ENCODE measurements at regions not wholly inside any gene's neighbourhood (a gene's known extent, or its start where the extent isn't known, plus 50 kb on each side); places are given as distances from the start of the nearest gene placed in this dataset.

DNA sequence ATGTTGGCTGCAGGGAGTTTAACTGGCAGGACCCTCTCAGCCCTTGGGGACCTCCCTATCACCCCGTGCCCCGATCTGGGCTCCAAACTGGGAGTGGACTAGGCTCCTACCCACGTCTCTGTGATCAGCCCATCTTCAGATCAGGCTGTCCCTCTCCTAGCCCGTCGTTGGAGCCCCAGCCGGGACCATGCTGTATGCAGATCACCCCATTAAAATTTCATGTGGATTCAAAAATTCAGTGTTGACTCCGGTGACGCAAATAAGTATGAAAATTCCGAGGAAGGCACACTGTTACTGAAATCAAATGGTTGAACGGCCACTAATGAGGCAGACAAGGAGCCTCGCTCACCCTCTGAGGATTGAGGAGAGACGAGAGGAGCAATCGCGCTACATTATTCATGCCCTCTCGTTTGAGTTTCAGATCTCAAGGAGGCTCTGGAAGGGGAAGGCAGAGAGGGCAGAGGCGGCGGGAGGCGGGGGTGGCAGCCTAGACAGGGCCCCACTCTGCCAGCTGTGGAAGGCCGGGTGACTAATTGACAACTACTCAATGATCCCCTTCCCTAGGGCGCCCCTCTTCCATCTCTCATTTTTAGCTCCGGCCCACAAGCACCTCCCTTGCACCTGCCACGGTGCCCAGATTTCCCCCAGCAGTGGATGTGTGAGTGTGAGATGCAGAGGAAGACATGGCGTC, 255.4 kb downstream of the MIAT start:
- TF ChIP-seq, protein P1, sequence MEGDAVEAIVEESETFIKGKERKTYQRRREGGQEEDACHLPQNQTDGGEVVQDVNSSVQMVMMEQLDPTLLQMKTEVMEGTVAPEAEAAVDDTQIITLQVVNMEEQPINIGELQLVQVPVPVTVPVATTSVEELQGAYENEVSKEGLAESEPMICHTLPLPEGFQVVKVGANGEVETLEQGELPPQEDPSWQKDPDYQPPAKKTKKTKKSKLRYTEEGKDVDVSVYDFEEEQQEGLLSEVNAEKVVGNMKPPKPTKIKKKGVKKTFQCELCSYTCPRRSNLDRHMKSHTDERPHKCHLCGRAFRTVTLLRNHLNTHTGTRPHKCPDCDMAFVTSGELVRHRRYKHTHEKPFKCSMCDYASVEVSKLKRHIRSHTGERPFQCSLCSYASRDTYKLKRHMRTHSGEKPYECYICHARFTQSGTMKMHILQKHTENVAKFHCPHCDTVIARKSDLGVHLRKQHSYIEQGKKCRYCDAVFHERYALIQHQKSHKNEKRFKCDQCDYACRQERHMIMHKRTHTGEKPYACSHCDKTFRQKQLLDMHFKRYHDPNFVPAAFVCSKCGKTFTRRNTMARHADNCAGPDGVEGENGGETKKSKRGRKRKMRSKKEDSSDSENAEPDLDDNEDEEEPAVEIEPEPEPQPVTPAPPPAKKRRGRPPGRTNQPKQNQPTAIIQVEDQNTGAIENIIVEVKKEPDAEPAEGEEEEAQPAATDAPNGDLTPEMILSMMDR (IDR thresholded peaks at IDR 0.05), result no peak
- ATAC-seq (ENCODE audit: low FRiP score) (no peak), DNase-seq (ENCODE audit: low spot score) (no peak)

DNA sequence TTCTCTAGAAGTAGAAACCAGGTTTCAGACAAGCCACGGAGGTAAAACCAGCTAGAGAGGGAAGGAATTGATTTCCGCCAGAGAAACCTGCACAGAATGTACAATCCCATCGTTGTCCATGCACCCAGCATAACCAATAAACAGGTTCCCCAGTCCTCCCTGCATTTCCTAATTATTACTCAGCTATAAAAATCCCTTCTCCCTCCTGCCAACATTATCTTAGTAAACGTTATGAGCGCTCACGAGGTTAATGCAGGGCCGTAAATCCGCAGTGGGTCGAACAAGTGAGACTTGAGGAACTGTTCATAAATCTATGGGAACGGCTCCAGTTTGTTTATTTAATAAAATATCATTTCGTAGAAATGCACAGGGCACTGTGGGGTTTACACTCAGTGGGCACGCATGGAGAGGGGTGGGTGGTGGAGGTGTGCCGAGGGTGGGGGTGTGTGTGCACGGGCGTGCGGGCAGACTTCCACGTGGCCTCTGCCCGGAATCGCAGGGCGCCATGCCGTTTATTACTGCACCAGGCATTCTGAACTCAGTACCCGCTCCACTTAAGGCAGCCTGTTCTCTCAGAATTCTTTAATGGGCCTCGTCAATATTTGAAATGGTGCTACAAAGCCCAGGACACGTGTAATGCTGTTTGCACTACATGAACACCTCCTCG, 257.3 kb downstream of the MIAT start:
- ATAC-seq (ENCODE audit: low FRiP score) (no peak), DNase-seq (ENCODE audit: low spot score) (no peak)
- TF ChIP-seq, protein P1 (IDR thresholded peaks at IDR 0.05), result no peak

DNA sequence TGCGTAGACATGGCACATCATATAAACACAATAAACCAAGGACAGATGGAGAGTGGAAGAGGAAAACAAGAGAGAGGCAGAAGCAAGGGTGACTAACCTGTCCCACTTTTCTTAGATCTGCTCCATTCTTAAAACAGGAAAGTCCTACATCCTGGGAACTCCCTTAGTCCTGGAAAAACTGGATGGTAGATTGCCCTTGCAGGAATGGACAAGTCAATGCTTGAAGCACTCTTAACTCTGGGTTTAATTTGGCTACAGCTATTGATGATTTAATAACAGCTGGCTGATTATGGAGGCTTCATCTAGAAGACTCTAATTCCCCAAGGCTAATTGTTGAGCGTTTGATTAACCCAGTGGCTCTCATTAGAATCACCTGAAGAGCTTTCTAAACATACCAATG, 258.8 kb downstream of the MIAT start:
- no peak for DNase-seq (ENCODE audit: low spot score)
- no peak for ATAC-seq (ENCODE audit: low FRiP score)
- TF ChIP-seq, protein P1 (IDR thresholded peaks at IDR 0.05), result no peak

DNA sequence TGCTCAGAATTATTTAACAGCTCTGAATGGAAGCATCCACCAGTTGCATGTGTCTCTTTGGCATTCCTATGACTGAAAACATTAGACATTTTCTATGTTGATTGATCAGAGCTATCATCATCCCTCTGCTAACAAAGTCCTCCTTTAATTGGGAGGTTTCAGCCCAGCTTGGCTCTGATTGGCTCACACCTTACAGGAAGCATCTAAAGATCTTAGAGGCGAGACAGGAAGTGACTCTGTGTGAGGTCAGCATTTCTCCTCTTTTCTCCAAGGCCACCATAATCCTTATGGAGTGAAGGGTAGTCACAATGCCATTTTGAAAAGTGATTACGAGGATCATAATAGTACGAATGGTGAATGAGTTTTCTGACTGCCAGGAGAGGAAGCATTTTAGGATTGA, 260.8 kb downstream of the MIAT start:
- TF ChIP-seq, protein P1 (IDR thresholded peaks at IDR 0.05), result no peak
- DNase-seq (ENCODE audit: low spot score) (no peak), ATAC-seq (ENCODE audit: low FRiP score) (no peak)

DNA sequence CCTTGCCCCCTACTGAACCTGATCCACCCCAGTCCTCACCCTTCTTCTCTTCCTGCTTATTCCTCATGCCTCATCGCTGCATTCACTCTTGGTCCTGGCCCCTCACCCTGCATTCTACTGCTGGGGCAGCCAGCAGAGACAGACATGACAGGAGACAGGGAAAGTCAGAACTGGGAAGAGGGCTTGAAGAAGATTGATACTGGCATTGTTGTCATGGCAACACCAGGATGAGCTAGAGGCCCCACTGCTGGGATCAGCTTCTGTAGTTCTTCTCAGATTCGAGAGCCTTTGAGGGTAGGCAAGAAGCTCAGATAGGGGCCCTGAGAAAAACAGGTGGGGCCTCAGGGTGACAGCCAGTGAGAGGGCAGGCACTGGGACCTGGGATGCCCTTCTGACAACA, 264.3 kb downstream of the MIAT start:
- ATAC-seq (ENCODE audit: low FRiP score), result no peak
- TF ChIP-seq, protein P1 (IDR thresholded peaks at IDR 0.05), result no peak
- no peak for DNase-seq (ENCODE audit: low spot score)

DNA sequence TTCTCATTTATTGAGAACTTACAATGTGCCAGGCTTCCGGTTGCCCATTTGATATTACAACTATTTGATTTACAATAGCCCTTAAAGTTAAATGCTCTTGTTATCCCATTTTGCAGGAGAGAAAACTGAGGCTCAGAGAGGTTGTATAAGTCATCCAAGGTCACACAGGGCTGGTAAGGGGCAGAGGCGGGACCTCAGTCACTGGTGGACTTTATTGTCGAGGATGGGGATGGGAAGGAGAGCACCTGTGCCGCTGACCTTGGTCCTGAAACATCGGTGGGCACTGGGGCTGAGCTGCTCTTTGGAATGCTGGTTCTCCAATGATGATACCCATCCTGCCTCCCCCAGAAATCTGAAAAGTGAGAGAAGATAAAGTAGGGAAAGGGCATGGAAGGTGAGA, 265.4 kb downstream of the MIAT start:
- DNase-seq (ENCODE audit: low spot score), result no peak
- ATAC-seq (ENCODE audit: low FRiP score), result no peak
- TF ChIP-seq, protein P1 (IDR thresholded peaks at IDR 0.05), result no peak

DNA sequence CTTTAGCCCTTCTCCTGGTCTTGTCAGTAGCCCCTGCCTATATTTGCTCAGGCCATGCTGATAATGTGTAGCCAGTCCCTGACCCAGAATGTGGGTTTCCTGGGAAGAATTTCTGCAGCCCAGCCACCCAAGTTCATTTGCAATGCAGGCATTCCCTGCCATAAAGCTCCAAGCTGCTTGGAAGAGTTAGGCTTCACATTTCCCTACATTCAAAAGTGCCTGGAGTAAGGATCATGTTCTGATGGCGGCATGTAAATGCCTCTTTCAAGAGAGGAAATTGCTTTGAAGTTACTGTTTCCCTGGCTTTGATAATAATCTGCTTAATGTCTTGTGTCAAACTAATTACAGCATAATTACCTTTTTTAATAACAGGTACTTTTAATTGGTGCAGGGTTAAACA, 266.1 kb downstream of the MIAT start:
- no peak for ATAC-seq (ENCODE audit: low FRiP score)
- DNase-seq (ENCODE audit: low spot score), result no peak
- TF ChIP-seq, protein P1 (IDR thresholded peaks at IDR 0.05), result no peak
